ENCODE measurements at regions not wholly inside any gene's neighbourhood (a gene's known extent, or its start where the extent isn't known, plus 50 kb on each side); places are given as distances from the start of the nearest gene placed in this dataset.

- no peak overlapping the region for H3K4me3 ChIP-seq (ENCODE audit: low read depth, low read length)
- TF ChIP-seq CTCF (IDR thresholded peaks at IDR 0.05; ENCODE audit: insufficient read depth, low read length, missing control alignments): no peak
- no peak for DNase-seq (ENCODE audit: low read depth, low spot score)
- ChIA-PET POLR2A (no interaction called here), CTCF (no interaction called here)
Observed at GRCh38 chr10:69692267-69692666, 62.2 kb downstream of the FAM241B start.

GRCh38 chr10:69692891-69693290, 62.8 kb downstream of the FAM241B start:
- TF ChIP-seq CTCF (IDR thresholded peaks at IDR 0.05; ENCODE audit: insufficient read depth, low read length, missing control alignments): no peak
- ChIA-PET POLR2A (no interaction called here), CTCF (no interaction called here)

GRCh38 chr10:69693886-69694285, 63.8 kb downstream of the FAM241B start:
- no peak for DNase-seq (ENCODE audit: low read depth, low spot score)
- TF ChIP-seq CTCF (IDR thresholded peaks at IDR 0.05; ENCODE audit: insufficient read depth, low read length, missing control alignments): no peak
- ChIA-PET CTCF (no interaction called here), POLR2A (no interaction called here)
- H3K4me3 ChIP-seq (ENCODE audit: low read depth, low read length): no peak overlapping the region

More at GRCh38 chr10:69692891-69693290, 62.8 kb downstream of the FAM241B start:
- DNase-seq (ENCODE audit: low read depth, low spot score): no peak
- H3K4me3 ChIP-seq (ENCODE audit: low read depth, low read length): no peak overlapping the region

GRCh38 chr10:69696073-69696731, 66.2 kb downstream of the FAM241B start:
- H3K4me3 ChIP-seq (ENCODE audit: low read depth, low read length): no peak overlapping the region
- POLR2A ChIA-PET: no interaction called here
- peak; percentile 79 for DNase-seq (ENCODE audit: low read depth, low spot score)
- TF ChIP-seq CTCF (IDR thresholded peaks at IDR 0.05; ENCODE audit: insufficient read depth, low read length, missing control alignments): peak; percentile 49
- CTCF ChIA-PET: interaction anchor here (0.7 to 4.2 kb wide), 11 partner anchors 9 to 218 kb away, joined by 3 to 28 read pairs (median 4); no protein-coding TSS in a partner anchor

GRCh38 chr10:69697006-69697405, 67.0 kb downstream of the FAM241B start:
- ChIA-PET CTCF (interaction anchor here (1.0 to 4.2 kb wide), 11 partner anchors 8 to 218 kb away, joined by 3 to 28 read pairs (median 4); no protein-coding TSS in a partner anchor), POLR2A (no interaction called here)
- DNase-seq (ENCODE audit: low read depth, low spot score): no peak
- no peak overlapping the region for H3K4me3 ChIP-seq (ENCODE audit: low read depth, low read length)
- TF ChIP-seq CTCF (IDR thresholded peaks at IDR 0.05; ENCODE audit: insufficient read depth, low read length, missing control alignments): no peak

- ChIA-PET POLR2A (no interaction called here), CTCF (no interaction called here)
- no peak for DNase-seq (ENCODE audit: low read depth, low spot score)
- no peak overlapping the region for H3K4me3 ChIP-seq (ENCODE audit: low read depth, low read length)
- no peak for TF ChIP-seq CTCF (IDR thresholded peaks at IDR 0.05; ENCODE audit: insufficient read depth, low read length, missing control alignments)
Observed at GRCh38 chr10:69703256-69703655, 73.2 kb downstream of the FAM241B start.

Measured in AG04449 (cell line).